ENCODE measurements at regions not wholly inside any gene's neighbourhood (a gene's known extent, or its start where the extent isn't known, plus 50 kb on each side); places are given as distances from the start of the nearest gene placed in this dataset.

DNA sequence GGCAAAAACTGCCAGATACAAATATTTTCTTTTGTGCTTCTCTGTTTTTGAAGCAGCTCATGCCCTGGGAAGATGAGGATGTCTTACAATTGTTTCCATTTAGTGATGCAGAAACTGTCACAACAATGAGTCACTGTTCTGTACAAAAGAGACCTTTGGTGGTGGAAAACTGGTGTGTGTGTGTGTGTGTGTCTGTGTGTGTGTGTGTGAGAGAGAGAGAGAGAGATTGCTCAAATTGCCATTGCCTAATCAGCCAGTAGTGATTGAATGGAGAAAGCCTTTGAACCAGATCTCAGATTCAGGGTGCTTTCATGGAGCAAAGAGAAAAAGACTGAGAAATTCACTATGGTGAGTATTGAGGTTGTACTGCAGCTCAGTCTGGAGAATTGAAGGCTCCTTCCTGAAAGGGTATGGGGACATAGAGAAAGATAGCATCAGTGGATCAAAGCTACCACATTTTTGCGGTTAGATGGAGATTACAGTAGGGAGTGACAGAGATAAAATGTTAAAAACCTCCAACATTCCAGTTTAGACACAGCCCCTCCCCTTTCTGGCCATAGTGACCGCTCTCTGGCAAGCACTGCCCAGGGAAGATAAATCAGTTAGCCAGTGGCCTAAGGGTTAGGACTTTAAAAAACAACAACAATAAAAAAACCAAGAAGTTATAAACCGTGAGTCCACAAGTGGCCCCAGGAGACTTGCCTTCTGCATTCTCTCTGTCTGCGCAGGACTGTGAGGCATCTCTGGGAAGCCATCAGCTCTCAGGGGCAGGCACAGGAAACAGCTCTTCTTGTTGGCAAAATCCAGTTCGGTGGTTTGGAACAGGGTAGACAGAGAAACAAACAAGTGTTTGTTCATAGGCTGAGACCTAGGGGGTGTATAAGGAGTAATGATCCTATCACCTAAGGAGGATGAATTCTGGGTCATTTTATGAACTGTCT lies 406.5 kb downstream of the DUSP10 start:
- DNase-seq (ENCODE audit: insufficient read length, low spot score) = peak; percentile 23
- peak; percentile 23 for FAIRE-seq
- no peak for TF ChIP-seq POLR2A (IDR thresholded peaks at IDR 0.05; ENCODE audit: low read depth, low read length)

DNA sequence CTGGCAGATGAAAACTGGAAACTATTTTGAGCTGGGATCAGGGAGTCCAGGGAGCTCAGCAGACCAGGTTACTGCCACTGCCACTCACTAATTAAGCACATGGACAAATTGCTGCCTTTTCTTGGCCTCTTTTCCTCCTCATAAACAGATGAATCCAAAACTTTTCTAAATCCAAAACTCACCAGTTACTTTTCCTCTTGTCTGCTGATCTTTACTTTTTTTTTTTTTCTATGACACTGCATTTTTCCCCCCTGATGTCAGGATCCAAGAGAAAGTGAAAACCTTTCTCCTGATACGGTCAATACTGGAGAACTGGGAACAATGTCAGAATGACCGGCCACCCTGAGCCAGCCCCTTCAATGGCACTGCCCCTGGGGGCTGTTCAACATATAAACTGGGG lies 405.8 kb downstream of the DUSP10 start:
- no peak for TF ChIP-seq POLR2A (IDR thresholded peaks at IDR 0.05; ENCODE audit: low read depth, low read length)
- FAIRE-seq (no peak), DNase-seq (ENCODE audit: insufficient read length, low spot score) (peak; percentile 4)

DNA sequence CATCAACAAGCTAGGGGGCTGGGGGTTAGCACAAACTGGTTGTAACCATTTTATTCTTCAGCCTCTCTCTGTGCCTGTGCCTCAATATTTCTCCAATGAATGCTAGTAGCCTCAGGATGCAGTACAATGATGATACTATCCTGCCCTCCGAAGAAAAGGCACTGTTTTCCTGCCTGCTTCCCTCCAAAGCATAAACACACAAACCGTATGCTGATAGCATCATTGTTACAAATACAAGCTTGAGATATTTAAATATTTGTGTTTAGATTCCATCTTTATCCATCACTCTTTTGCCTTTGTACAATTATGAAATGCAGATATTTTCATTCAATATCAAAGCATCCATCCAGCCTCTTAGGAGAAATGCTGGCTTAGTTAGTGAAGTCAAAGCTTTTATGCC lies 404.8 kb downstream of the DUSP10 start:
- TF ChIP-seq POLR2A (IDR thresholded peaks at IDR 0.05; ENCODE audit: low read depth, low read length) = no peak
- no peak for FAIRE-seq
- DNase-seq (ENCODE audit: insufficient read length, low spot score) = no peak

DNA sequence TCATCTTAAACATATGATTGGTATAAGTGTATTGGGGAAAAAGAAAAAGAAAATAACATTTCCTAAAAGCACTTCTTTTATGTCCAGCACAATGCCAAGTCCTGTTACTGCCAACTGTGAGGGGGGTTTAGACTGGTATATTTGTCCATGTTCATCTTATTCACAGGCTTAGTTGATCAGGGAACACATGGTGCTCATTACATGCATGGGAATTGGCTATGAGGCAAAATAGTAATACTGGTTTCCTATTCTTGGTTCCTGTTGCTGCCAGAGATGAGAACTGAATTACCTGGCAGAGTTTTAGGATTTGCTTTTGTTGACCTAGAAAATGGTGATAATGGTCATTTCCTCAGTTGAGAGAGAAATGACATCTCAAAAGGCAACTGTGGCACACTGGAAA lies 398.8 kb downstream of the DUSP10 start:
- TF ChIP-seq POLR2A (IDR thresholded peaks at IDR 0.05; ENCODE audit: low read depth, low read length) = no peak
- no peak for DNase-seq (ENCODE audit: insufficient read length, low spot score)
- no peak for FAIRE-seq

DNA sequence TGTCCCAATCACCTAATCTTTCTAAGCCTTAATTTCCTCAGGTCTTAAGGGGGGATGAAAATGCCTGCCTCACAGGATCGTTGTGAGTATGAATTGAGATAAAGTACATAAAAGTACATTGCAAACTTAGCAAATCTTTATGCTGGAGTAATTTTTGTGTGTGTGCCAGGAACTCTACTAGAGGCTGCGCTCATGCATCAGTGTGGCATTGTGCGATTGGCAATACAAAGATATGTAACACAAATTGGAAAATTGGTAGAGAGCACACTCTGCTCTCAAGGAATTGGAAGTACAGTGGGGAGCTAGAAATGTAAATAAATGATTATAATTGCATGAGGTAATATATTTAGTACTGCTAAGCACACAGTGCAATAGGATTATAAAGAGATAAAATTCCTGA lies 398.3 kb downstream of the DUSP10 start:
- TF ChIP-seq POLR2A (IDR thresholded peaks at IDR 0.05; ENCODE audit: low read depth, low read length) = no peak
- FAIRE-seq = no peak
- no peak for DNase-seq (ENCODE audit: insufficient read length, low spot score)

DNA sequence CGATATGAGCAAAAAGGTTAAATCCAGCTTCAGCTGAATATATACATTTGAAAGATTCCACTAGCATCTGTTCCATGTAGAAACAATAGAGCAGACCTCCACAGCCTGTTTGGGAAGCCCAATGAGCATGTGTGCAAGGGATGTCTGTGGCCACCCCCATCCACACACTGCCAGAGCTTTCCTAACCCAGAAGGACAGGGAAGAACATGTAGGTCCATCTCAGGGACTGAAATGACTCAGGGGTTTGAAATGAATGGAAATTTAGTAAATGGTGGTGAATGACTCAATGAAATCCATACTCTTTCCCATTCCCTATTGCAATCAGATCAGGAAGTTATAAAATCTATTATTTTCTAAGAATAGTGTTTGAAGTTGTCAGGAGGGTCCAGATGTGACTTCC lies 397.2 kb downstream of the DUSP10 start:
- no peak for TF ChIP-seq POLR2A (IDR thresholded peaks at IDR 0.05; ENCODE audit: low read depth, low read length)
- DNase-seq (ENCODE audit: insufficient read length, low spot score) (peak; percentile 2), FAIRE-seq (no peak)

DNA sequence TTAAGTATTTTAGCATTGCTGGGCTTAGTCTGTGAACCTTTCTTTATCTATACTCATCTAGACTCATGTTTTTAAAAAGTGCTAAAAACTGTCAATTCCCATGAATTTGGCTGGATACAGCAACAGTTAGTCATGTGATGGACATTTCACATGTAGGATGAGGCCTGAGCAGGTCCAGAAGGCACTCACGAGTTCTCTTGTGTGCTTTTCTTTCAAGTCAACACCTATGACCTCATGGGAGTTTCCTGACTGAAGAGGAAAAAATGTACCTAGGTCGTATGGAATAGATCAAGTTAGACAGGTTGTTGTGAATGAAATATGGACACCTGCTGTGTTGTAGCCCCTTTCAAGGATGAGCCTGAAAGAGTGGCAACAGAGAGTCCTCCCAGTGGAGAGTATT lies 394.2 kb downstream of the DUSP10 start:
- DNase-seq (ENCODE audit: insufficient read length, low spot score) (no peak), FAIRE-seq (no peak)
- no peak for TF ChIP-seq POLR2A (IDR thresholded peaks at IDR 0.05; ENCODE audit: low read depth, low read length)

DNA sequence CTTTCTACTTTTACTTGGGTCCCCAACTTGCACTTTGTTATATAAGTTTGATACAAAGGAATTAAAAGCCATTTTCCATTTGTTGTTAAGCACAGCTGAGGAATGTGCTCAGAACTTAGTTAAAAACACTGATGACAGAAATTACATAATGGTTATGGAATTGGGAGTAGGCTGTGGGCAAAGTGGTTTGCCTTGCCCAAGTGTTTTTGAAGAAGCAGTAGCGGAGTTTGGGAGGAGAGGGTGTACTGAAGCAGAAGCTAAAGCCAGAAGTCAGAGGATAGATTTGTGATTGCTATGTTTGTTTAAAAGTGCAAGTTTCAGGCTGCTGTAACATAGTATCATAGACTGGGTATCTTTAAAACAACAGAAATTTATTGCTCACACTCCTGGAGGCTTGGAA lies 391.8 kb downstream of the DUSP10 start:
- FAIRE-seq = no peak
- no peak for DNase-seq (ENCODE audit: insufficient read length, low spot score)
- no peak for TF ChIP-seq POLR2A (IDR thresholded peaks at IDR 0.05; ENCODE audit: low read depth, low read length)

DNA sequence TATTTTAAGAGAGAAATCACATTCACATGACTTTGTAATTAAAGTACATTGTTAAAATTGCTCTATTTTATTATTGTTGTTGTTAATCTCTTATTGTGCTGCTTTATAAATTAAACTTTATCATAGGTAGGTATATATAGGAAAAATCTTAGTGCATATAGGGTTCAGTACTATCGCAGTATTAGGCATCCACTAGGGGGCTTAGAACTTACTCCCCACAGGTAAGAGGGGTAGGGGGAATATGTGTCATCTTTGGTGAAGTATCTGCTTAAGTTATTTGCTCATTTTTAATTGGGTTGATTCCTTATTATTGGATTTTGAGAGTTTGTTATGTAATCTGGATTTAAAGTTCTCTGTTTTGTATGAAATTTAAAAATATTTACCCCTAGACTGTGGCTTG lies 385.2 kb downstream of the DUSP10 start:
- DNase-seq (ENCODE audit: insufficient read length, low spot score) (no peak), FAIRE-seq (no peak)
- TF ChIP-seq POLR2A (IDR thresholded peaks at IDR 0.05; ENCODE audit: low read depth, low read length) = no peak

DNA sequence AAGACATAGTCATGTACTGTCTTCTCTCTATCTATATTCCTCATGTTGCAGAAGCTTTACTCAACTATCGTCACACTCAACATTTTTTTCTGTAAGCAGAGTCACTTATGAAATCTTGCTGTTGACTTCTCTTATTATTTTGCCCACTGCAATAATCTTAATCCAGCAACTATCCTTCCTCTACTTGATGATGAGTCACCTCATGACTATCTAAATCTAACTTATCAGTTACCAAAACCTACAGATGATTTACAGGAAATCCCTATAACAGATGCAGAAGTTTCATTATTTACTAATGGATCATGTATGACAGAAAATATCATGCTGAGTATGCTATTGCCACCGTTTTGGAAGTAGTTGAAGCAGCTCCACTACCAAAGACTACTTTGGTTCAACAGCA lies 378.9 kb downstream of the DUSP10 start:
- no peak for TF ChIP-seq POLR2A (IDR thresholded peaks at IDR 0.05; ENCODE audit: low read depth, low read length)
- FAIRE-seq = no peak
- DNase-seq (ENCODE audit: insufficient read length, low spot score) = no peak

DNA sequence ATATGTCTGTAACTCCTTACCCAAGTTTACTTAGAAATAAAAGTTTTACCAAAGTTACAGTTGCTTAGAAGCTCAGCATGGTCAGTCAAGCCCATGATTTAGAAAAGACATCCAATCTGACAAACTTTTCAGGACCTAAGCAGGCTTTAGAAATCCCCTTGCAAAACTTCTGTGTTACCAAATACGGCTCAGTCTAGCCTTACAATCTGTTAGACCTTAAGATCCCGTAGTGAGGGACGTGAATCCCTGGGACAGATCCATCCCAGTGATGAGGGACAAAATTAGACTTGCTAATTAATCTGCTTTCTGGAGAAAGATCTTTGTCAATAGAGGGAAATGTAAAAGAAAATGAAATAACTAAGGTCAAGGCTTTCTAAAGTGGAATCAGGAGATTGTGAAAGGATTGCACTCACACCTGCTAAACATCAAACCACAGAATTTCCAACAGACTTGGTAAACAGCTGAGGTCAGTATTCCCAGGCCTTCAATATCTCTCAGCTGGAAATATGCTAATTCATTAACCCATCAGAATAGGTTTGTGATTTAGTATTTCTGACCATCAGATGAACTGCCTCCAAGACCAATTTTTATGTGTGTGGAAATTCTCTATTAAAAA lies 375.3 kb downstream of the DUSP10 start:
- TF ChIP-seq POLR2A (IDR thresholded peaks at IDR 0.05; ENCODE audit: low read depth, low read length) = no peak
- FAIRE-seq (no peak), DNase-seq (ENCODE audit: insufficient read length, low spot score) (no peak)

DNA sequence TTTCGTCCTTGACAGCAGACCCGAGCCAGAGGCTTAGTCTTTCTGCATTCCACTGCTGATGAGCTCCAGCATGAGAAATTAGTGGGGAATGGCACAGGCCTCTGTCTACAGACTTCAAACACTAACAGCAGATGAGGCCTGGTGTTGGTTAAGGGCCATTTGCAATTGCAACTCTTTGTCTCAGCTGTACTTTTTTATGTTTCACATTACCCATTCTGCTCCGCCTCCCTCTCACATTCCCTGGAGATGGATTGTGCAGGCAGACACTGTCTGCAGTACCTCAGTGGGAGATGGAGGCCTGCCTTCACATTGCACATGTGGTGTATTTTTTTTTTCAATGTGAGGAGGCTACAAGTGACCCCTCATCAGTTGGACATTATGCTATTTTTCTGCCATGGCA lies 370.2 kb downstream of the DUSP10 start:
- FAIRE-seq = no peak

DNA sequence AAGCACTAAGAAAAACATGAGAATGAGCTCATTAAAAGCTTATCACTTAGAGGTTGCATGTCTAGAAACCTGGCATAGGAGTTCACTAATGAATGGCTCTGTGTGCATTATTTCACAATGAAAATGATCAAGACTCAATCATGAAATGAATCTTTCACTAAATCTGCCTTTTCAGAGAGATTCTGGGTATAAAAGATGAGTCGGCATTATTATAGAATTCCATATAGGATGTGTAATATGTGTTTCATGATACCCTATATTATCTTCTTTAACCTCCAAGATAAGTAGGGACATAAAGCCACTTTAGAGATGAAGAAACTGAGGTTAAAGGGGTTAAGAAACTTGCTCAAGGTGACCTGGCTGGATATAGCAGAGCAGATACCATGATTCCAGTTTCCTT lies 368.1 kb downstream of the DUSP10 start:
- DNase-seq (ENCODE audit: insufficient read length, low spot score) (no peak), FAIRE-seq (no peak)
- TF ChIP-seq POLR2A (IDR thresholded peaks at IDR 0.05; ENCODE audit: low read depth, low read length) = no peak

More for the DNA sequence above, 370.2 kb downstream of the DUSP10 start:
- DNase-seq (ENCODE audit: insufficient read length, low spot score) = no peak
- no peak for TF ChIP-seq POLR2A (IDR thresholded peaks at IDR 0.05; ENCODE audit: low read depth, low read length)

DNA sequence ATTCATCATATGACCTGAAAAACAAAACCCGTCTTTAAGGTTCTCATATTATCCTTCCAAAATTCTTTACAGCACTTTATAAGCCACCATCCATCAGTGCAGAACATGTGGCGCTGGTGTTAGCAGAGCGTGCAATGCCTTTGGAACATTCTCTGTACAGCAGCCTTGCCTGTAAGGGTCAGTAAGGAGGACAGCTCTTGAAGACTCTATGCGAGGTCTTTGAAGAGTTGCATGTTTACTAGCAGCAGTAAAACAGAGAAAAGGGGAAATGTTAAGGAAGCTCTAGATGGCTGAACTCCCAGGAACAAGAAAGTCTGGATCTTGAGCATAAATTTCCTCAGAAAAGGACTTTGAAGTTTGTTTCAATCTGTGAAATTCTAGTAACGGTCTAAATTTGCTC lies 365.6 kb downstream of the DUSP10 start:
- FAIRE-seq (no peak), DNase-seq (ENCODE audit: insufficient read length, low spot score) (no peak)
- no peak for TF ChIP-seq POLR2A (IDR thresholded peaks at IDR 0.05; ENCODE audit: low read depth, low read length)

Measured in H54 (cell line).